ENCODE measurements at regions not wholly inside any gene's neighbourhood (a gene's known extent, or its start where the extent isn't known, plus 50 kb on each side); places are given as distances from the start of the nearest gene placed in this dataset.

DNA sequence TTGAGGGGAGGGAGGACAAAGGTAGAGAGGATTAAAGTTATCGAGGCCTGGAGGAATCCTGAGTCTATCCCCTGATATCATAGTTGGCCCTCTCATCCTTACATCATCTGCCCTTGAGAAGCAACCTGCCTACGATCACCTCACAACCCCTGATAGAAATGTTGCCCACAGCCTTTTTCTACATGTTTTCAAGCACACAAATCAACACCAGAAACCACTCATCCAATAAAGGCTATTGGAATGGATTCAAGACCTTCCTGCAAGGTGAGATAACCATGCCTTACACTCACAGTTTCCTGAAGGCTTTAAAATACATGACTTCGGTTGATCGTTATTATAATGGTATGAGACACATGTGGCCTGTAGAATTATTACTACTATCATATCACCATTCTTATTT is 175.7 kb upstream of the EGLN3 start:
- TF ChIP-seq, protein P1, sequence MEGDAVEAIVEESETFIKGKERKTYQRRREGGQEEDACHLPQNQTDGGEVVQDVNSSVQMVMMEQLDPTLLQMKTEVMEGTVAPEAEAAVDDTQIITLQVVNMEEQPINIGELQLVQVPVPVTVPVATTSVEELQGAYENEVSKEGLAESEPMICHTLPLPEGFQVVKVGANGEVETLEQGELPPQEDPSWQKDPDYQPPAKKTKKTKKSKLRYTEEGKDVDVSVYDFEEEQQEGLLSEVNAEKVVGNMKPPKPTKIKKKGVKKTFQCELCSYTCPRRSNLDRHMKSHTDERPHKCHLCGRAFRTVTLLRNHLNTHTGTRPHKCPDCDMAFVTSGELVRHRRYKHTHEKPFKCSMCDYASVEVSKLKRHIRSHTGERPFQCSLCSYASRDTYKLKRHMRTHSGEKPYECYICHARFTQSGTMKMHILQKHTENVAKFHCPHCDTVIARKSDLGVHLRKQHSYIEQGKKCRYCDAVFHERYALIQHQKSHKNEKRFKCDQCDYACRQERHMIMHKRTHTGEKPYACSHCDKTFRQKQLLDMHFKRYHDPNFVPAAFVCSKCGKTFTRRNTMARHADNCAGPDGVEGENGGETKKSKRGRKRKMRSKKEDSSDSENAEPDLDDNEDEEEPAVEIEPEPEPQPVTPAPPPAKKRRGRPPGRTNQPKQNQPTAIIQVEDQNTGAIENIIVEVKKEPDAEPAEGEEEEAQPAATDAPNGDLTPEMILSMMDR (optimal IDR thresholded peaks at IDR 0.05 in 1 of 3, IDR thresholded peaks at IDR 0.05 in 1 of 3, conservative IDR thresholded peaks at IDR 0.05 in 1 of 3; ENCODE audit: extremely low read depth in 1 of 3, insufficient read depth in 2 of 3, low read length in 3 of 3): no peak
- TF ChIP-seq EZH2 (IDR thresholded peaks at IDR 0.05; ENCODE audit: low read length): no peak

All from keratinocyte (primary cell).